H7 (cell line): ENCODE measurements at regions not wholly inside any gene's neighbourhood (a gene's known extent, or its start where the extent isn't known, plus 50 kb on each side); places are given as distances from the start of the nearest gene placed in this dataset.

Source experiments
- DNase-seq: peaks from one replicate; pipeline ENCODE4 v3.0.0; 2012
- H3K27me3 ChIP-seq: 2 replicates; pipeline ENCODE4 v1.6.0; 2011; ENCODE audit warnings: mild to moderate bottlenecking, low read length; ENCODE audit not compliant: control insufficient read depth, insufficient read depth
- H3K36me3 ChIP-seq: replicated peaks from 2 replicates; pipeline ENCODE4 v1.5.1; 2011; ENCODE audit warnings: low read length; ENCODE audit not compliant: control insufficient read depth, insufficient read depth
- H3K4me3 ChIP-seq: 2 replicates; pipeline ENCODE4 v1.5.1; 2011; ENCODE audit warnings: low read depth, mild to moderate bottlenecking, control low read depth, low read length, moderate library complexity; ENCODE audit not compliant: insufficient read depth

DNA sequence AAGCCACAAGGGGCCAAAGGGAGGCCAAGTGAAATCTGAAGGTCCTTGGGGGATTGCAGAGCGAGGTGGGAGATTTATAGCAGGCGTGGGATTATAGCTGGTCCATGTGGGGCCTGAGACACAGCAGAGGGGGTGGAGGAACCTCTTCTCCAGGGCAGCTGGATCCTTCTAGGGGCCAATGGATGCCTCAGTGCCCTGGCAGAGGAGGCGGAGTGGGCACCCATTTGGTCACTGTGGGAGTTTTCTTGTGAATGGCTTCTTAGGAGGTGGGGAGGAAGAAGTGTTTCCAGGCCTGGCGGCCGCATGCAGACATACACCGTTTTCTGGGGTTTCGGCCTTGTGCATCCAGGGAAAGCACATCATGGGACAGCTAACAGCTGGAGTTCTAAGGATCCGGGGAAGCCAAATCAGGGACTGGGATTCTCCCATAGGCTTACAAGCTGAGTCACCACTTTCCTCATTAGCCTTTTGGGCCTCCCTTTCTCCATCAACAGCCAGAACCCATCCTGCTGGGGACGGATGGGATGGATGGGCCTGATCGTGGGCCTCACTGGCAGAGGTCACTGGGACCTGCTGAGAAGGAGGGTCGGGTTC, 76.5 kb downstream of the RHOU start:
- Histone ChIP-seq H3K27me3 (no peaks in the 10 kb centered on the region), H3K36me3 (no peaks in the 10 kb centered on the region), H3K4me3 (no peak overlapping the region)
- no peak for DNase-seq

DNA sequence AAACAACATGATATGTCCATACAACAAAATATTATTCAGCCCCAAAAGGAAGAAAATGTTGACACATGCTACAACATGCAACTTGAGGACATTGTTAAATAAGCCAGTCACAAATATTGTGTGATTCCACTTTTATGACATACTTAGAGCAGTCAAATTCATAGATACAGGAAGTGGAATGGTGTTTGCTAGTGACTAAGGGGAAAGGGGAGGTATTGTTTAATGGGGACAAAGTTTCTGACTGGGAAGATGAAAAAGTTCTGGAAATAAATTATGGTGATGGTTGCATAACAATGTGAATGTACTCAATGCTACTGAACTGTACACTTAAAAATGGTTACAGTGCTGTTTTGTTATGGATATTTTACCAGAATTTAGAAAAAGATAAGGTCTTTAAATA, 77.7 kb downstream of the RHOU start:
- no peaks in the 10 kb centered on the region for H3K27me3 ChIP-seq
- no peak for DNase-seq
- no peak overlapping the region for H3K4me3 ChIP-seq

DNA sequence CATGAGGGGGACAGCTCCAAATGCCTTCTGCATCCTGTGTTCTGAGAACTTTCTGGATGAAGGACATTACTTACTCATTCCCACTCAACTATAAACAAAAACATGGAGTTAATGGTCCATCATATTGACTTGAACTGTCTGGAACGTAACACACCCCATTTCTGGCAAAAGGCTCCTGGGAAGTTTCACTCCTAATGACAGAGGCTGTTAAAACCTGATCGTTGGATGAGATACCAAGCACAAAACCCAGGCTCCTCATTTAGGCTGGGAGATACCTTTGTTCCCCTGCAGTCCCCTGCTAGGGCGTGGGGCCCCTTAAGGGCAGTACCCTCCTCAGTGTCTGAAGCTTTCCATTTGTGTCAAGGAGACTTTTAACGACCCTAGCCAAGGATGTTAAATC, 78.9 kb downstream of the RHOU start:
- Histone ChIP-seq H3K4me3 (no peak overlapping the region), H3K27me3 (no peaks in the 10 kb centered on the region), H3K36me3 (no peaks in the 10 kb centered on the region)
- DNase-seq = peak; percentile 31

More for the DNA sequence above, 77.7 kb downstream of the RHOU start:
- H3K36me3 ChIP-seq = no peaks in the 10 kb centered on the region

DNA sequence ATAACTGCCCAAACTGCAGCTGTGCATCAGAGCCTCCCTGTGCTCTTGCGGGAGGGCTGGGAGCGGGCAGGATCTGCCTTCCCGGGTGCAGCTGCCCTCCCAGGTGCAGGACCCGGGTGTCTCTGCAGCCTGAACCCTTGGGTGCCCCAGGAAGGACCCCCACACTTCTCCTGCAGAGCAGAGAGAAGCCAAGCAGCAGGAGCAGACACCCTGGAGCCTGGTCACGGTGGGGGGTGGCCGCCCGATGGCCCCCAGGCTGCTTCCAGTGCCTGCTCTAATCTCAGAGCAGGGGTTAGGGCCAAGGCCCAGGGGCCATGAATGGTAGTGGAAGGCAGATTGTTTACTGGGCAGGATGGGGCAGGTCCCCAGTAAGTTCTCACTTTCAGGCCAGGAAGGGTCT, 83.0 kb downstream of the RHOU start:
- DNase-seq = no peak
- H3K36me3 ChIP-seq = no peaks in the 10 kb centered on the region
- H3K27me3 ChIP-seq = no peaks in the 10 kb centered on the region
- no peak overlapping the region for H3K4me3 ChIP-seq

DNA sequence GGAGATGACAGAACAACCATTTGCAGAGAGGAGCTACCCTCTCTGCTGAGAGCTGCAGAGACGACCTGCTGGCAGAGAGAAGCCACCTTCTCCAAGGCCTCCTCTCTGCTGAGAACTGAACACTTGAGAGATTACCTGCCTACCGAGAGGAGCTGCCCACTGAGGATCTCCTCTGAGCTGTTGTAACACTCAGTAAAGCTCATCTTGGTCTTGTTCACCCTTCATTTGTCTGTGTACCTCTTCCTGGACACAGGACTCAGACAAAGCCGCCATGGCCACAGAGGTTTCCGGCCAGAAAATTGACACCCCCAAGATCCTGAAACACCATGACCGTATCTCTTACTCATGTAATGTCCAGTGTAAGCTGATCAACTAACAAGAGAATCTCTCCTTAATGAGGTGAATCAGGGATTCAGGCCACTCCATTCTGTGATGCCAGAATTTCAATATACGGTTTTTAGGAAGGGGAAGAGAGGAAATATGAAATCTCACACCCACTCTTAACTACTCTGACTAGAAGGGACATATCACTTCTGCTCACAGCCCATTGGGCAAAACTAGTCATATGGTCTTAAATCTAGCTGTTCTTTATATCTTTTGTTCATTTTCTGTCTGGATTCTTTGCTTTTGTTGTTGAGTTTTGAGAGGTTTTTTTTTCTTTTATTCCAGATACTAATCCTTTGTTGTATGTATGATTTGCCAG, 83.8 kb downstream of the RHOU start:
- DNase-seq = no peak
- H3K27me3 ChIP-seq = no peaks in the 10 kb centered on the region
- H3K36me3 ChIP-seq = no peaks in the 10 kb centered on the region
- H3K4me3 ChIP-seq = no peak overlapping the region

DNA sequence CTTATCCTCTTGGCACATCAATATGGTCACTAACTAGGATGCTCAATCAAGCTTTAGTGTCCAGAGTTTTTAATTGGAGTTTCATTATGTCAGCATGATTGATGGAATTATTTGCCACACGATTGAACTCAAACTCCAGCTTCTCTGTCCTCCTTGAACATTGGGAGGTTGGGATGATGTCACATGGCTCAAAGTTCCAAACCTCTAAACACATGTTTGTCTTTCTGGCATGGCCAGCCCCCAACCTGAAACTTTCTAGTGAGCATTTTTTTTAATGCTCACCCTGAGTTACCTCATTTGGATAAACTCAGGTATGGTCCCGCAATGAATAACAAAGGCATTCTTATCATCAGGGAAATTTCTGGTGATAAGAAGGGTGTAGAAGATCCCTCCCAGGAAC, 86.0 kb downstream of the RHOU start:
- H3K27me3 ChIP-seq = no peaks in the 10 kb centered on the region
- H3K36me3 ChIP-seq = no peaks in the 10 kb centered on the region
- DNase-seq = no peak
- H3K4me3 ChIP-seq = no peak overlapping the region

DNA sequence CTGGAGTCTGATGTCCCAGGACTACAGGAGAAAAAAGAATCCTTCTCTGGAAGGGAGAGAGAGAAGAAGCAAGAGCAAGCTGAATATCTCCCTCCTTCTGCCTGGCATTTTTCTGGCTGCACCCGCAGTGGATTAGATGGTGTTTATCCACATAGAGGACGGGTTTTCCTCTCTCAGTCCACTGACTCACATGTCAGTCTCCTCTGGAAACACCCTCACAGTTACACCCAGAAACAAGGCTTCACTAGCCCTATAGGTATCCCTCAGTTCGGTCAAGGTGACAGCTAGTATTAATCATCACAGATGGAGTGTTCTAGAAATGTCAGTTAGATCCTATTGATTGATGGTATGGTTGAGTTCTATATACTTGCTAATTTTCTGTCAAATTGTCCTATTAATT, 87.9 kb downstream of the RHOU start:
- Histone ChIP-seq H3K36me3 (no peaks in the 10 kb centered on the region), H3K4me3 (no peak overlapping the region), H3K27me3 (no peaks in the 10 kb centered on the region)
- no peak for DNase-seq

DNA sequence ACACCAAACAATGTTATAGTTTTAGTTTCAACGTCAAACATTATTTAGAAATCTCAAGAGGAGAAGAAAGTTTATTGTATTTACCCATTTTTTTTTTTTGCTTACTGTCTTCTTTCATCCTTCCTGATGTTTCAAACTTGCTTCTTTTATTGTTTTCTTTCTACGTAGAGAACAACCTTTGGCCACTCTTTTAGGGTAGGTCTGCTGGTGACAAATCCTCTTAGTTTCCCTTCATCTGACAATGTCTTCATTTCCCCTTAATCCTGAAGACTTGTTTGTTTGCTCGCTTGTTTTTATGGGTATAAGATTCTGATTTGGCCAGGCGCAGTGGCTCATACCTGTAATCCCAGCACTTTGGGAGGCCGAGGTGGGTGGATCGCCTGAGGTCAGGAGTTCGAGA, 89.1 kb downstream of the RHOU start:
- DNase-seq = no peak
- no peaks in the 10 kb centered on the region for H3K36me3 ChIP-seq
- H3K4me3 ChIP-seq = no peak overlapping the region
- no peaks in the 10 kb centered on the region for H3K27me3 ChIP-seq

DNA sequence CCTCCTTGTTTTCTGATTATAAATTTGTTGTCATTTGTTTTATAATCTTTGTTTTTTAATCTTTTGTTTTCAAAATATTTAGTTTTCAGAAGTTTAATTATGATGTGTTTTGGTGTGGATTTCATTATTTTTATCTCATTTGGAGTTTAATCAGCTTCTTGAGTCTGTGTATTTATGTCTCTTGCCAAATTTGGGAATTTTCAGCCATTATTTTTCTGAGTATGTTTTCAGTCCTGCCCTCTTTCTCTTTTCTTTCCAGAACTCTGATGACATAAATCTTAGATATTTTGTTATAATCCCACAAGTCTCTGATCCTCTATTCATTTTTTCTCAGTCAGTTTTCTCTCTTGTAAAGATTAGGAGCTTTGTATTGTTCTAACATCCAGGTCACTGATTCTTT, 89.8 kb downstream of the RHOU start:
- Histone ChIP-seq H3K4me3 (no peak overlapping the region), H3K36me3 (no peaks in the 10 kb centered on the region), H3K27me3 (no peaks in the 10 kb centered on the region)
- DNase-seq = no peak

DNA sequence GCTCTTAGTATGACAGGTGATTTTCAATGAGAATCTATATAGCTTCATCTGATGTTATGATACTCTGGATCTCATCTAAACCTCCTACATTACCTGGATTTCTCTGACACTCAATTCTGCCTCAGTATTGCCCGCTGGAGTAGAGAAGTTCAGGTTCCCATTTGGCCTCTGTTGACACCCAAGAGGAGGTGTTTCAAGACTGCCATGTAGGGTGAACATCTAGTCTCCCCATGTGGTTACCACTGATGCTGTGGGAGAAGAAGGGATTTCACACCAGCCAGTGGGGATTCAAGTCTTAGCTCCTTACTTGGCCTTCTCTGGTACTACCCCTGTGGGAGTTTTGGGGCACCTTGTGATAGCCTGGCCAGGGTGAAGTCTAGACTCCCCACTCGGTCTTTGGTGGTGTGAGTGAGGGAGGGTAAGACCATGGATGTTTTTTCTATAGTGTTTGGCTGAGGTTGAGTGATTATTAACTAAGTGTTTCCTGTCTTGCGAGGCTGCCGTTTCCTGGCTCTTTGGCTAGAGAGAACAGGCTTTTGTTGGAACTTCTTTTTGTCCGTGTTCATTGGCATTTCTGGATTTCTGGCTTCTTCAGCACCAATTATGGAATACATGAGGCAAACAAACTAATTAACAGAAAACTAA, 90.7 kb downstream of the RHOU start:
- no peaks in the 10 kb centered on the region for H3K36me3 ChIP-seq
- H3K27me3 ChIP-seq = no peaks in the 10 kb centered on the region
- H3K4me3 ChIP-seq = no peak overlapping the region
- no peak for DNase-seq

DNA sequence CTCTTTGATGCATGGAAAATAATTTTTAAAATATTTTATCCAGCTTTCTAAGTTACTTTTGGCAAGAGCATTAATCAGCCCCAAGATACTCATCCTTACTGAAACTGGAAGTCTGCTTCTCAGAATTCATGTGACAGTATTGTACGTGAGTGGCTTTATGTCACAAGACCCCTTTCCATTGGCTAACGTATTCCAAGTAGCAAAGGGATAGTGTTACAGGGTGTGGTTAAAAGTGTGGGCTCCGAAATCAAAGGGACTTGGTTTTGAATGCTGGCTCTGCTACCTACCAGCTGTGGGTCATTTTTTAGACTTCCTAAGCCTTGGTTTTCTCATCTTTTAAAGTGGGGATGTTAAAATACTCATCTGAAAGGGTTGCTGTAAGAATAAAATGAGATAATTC, 91.7 kb downstream of the RHOU start:
- no peaks in the 10 kb centered on the region for H3K27me3 ChIP-seq
- DNase-seq = peak; percentile 62
- no peak overlapping the region for H3K4me3 ChIP-seq
- no peaks in the 10 kb centered on the region for H3K36me3 ChIP-seq

DNA sequence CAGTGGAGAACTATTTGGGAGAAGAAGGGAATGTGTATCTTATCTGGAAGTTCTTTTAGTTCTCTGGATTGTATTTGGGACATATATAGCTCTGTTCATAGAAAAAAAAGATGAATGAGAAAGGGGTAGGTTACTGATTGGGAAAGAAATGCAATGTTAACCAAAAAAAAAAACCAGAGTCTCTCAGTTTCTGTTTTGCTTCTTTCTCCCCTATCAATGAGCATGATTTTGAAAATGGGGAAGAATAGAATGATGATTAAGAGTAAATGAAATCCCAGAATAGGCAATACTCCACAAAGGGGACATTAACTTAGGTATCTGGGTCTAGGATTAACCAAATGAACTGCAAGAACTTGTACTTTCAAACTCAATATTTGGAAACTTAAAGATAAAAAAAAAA, 92.9 kb downstream of the RHOU start:
- no peak overlapping the region for H3K4me3 ChIP-seq
- no peaks in the 10 kb centered on the region for H3K27me3 ChIP-seq
- H3K36me3 ChIP-seq = no peaks in the 10 kb centered on the region
- DNase-seq = no peak

DNA sequence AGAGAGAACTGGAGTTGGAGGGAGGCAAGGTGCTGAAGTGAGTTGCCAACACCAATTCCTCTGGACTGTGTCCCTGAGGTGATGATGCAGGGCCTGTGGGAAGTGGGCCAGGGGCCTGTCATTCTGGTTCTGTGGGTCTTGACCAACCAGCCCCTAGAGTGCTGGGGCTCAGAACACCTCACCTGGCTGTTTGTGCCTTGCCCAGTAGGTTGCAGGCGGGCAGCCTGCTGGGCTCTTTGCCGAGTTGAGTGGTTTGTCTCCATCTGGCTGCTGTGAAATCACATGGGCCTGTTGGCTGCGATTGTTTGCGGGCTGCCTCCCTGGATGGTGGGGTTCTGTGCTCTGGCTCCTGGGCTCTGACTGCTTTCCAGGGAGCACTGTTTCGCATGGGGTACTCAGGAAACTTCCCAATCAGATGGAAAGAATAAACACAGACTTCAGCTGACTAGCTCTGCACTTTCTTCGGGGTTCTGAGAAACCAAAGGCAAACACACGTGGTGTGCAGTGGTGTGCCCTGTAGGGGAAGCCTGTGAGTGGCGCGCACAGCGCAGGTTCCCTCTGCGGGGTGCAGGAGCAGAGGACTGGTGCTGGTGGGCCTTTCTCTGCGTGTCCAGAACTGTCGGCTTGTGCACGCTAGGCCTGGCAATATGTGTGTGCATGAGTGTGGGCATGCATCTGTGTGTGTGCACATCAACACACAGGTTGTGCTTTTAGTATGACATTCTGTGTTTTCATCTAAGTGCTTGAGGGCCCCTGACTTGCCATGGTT, 95.1 kb downstream of the RHOU start:
- Histone ChIP-seq H3K27me3 (no peaks in the 10 kb centered on the region), H3K36me3 (no peaks in the 10 kb centered on the region), H3K4me3 (no peak overlapping the region)
- peak; percentile 35 for DNase-seq

DNA sequence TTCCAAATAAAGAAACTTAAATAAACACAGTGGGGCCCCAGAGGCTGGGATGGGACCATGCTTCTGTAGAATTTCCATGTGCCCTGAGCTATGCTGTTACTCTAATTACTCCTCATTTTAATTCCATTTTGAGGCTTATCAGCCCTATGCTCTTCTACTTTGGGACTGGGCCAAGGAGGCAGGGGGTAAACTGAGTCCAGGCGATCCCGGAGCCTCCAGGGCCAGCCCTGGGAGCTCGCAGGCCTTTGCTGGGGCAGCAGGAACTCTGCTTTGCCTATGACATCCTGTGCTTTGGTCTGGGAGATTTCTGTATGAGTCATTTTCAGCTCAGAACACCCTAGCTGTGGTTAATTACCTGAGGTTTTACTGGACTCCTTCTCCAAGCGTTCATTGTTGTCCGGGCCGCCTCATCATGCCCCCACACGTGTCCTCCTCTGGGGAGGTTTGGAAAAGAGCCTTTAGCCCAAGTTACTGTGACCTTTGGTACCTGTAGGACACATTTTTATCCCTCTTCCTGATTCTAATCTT, 95.7 kb downstream of the RHOU start:
- Histone ChIP-seq H3K27me3 (no peaks in the 10 kb centered on the region), H3K36me3 (no peaks in the 10 kb centered on the region), H3K4me3 (no peak overlapping the region)
- no peak for DNase-seq
